ENCODE measurements at regions not wholly inside any gene's neighbourhood (a gene's known extent, or its start where the extent isn't known, plus 50 kb on each side); places are given as distances from the start of the nearest gene placed in this dataset.

DNA sequence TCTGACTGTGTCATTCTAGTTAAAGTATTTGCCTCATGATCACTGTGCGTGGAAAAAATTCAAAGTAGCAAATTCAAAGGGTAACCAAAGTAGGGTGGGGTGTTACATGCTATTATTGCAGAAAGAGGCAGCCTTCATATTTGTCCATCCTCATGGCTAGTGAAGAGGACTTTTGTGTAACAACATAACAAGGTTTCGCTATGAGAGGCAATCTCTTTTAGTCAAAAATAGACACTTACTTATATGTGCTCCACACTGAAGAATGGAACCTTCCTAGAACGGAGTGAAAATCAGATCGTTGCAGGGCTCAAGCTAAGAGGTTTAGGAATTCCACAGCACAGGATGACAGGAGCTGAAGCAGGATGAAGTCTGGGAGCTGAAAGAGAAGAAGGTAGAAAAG, 345.1 kb upstream of the CBLB start:
- TF ChIP-seq, protein P1, sequence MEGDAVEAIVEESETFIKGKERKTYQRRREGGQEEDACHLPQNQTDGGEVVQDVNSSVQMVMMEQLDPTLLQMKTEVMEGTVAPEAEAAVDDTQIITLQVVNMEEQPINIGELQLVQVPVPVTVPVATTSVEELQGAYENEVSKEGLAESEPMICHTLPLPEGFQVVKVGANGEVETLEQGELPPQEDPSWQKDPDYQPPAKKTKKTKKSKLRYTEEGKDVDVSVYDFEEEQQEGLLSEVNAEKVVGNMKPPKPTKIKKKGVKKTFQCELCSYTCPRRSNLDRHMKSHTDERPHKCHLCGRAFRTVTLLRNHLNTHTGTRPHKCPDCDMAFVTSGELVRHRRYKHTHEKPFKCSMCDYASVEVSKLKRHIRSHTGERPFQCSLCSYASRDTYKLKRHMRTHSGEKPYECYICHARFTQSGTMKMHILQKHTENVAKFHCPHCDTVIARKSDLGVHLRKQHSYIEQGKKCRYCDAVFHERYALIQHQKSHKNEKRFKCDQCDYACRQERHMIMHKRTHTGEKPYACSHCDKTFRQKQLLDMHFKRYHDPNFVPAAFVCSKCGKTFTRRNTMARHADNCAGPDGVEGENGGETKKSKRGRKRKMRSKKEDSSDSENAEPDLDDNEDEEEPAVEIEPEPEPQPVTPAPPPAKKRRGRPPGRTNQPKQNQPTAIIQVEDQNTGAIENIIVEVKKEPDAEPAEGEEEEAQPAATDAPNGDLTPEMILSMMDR (IDR thresholded peaks at IDR 0.05; ENCODE audit: insufficient read depth, low read length, missing control alignments), result no peak
- H3K4me3 ChIP-seq (ENCODE audit: low read depth, low read length), result no peak overlapping the region
- ChIA-PET CTCF (no interaction called here), POLR2A (no interaction called here)
- no peak for DNase-seq (ENCODE audit: low read depth, low spot score)

DNA sequence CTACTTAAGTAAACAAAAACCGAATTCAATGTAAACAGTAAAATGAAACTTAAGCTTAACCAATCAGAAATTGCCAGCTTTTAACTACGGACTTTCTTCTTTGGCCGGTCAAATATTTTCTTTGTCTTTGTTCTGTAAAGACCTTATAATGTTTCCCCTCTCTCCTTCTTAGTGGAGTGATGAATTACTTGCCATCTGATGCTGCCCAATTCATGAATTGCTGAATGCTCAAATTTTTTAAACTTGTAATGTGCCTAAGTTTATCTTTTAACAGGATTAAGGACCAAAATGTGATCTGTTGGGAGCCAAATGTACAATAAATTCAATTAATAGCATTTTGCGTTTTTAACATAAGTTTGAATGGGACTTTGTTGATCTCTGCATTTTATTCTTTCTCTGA, 345.8 kb upstream of the CBLB start:
- DNase-seq (ENCODE audit: low read depth, low spot score), result no peak
- TF ChIP-seq, protein P1 (IDR thresholded peaks at IDR 0.05; ENCODE audit: insufficient read depth, low read length, missing control alignments), result no peak
- CTCF ChIA-PET, result interaction anchor here (1.6 kb wide), 1 partner anchor 9 kb away, joined by 6 read pairs; no protein-coding TSS in a partner anchor
- no peak overlapping the region for H3K4me3 ChIP-seq (ENCODE audit: low read depth, low read length)
- POLR2A ChIA-PET, result no interaction called here

DNA sequence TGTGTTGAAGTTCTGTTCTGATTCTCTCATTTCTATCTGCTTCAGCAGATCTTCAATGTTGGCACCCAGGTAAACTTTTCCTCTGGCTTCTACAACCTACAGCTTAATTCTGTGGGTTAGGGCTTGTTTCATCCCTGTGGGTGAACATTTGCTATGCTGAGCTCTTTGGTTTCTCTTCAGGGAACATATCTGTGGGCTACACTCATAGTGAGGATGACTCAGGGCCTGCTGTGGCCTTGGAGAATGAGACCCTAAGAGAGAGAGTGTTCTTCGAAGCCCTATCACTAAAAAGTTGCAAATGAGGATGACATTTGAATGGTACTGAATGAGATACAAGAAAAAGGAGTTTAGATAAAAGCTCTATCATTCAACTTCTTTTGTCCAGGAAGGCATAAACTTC, 346.2 kb upstream of the CBLB start:
- ChIA-PET CTCF (interaction anchor here (0.6 to 1.6 kb wide), 2 partner anchors 9 to 446 kb away, joined by 3 to 6 read pairs; no protein-coding TSS in a partner anchor), POLR2A (no interaction called here)
- no peak for DNase-seq (ENCODE audit: low read depth, low spot score)
- TF ChIP-seq, protein P1 (IDR thresholded peaks at IDR 0.05; ENCODE audit: insufficient read depth, low read length, missing control alignments), result no peak
- no peak overlapping the region for H3K4me3 ChIP-seq (ENCODE audit: low read depth, low read length)

DNA sequence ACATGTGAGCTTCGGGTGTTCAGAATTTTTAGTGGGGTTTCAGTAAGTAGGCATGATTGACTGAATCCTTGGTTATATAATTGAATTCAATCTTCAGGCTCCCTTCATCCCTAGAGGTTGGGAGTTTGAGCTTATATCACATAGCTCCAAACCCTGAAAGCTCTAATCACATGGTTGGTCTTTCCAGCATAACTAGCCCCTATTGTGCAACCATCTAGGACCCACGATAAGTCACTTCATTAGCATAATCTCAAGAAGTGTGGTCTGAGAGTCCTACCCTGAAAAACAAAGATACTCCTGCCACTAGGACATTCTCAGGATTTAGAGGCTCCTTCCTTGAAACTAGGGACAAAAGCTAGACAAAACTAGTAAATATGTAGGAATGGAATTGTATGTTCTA, 348.9 kb upstream of the CBLB start:
- CTCF ChIA-PET, result no interaction called here
- TF ChIP-seq, protein P1 (IDR thresholded peaks at IDR 0.05; ENCODE audit: insufficient read depth, low read length, missing control alignments), result no peak
- H3K4me3 ChIP-seq (ENCODE audit: low read depth, low read length), result no peak overlapping the region
- no peak for DNase-seq (ENCODE audit: low read depth, low spot score)
- POLR2A ChIA-PET, result no interaction called here

DNA sequence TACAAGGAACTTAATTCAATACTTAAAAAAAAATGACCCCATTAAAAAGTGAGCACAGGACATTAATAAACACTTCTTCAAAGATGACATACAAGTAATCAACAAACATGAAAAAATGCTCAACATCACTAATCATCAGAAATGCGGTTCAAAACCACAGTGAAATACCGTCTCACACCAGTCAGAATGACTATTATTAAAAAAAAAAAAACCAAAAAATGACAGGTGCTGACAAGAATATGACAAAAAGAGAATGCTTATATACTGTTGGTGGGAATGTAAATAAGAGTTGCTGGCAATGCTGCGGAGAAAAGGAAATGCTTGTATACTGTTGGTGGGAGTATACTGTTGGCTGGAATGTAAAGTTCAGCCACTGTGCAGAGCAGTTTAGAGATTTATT, 358.3 kb upstream of the CBLB start:
- POLR2A ChIA-PET, result no interaction called here
- TF ChIP-seq, protein P1 (IDR thresholded peaks at IDR 0.05; ENCODE audit: insufficient read depth, low read length, missing control alignments), result no peak

DNA sequence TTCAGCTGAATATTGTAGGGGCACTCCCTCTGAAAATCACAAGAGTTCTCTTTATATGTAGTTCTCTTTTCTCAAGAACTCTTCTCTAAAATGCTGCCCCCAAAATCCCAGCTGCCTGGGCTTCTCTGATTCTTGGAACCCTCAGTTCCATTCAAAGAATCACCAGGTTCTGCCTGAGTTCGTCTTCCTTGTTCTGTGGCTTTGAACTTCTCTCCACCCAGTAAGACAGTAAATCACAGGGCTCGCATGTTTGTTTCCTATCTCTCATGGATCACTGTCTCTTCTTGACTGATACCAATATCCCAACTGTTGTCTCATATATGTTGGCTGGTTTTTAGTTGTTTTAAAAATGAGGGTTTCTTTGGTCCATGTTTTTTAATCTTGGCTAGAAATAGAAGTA, 359.5 kb upstream of the CBLB start:
- CTCF ChIA-PET, result no interaction called here
- no peak for DNase-seq (ENCODE audit: low read depth, low spot score)
- TF ChIP-seq, protein P1 (IDR thresholded peaks at IDR 0.05; ENCODE audit: insufficient read depth, low read length, missing control alignments), result no peak
- H3K4me3 ChIP-seq (ENCODE audit: low read depth, low read length), result no peak overlapping the region
- POLR2A ChIA-PET, result no interaction called here

More for the DNA sequence above, 358.3 kb upstream of the CBLB start:
- DNase-seq (ENCODE audit: low read depth, low spot score), result no peak
- CTCF ChIA-PET, result no interaction called here
- no peak overlapping the region for H3K4me3 ChIP-seq (ENCODE audit: low read depth, low read length)

Measured in AG04449 (cell line).